Liver (tissue), 3 donors: ENCODE measurements at regions not wholly inside any gene's neighbourhood (a gene's known extent, or its start where the extent isn't known, plus 50 kb on each side); places are given as distances from the start of the nearest gene placed in this dataset.

Experiments
- ATF3 ChIP-seq: IDR thresholded peaks from 2 replicates; pipeline ENCODE4 v1.6.1; 2016; ENCODE audit warnings: antibody characterized with exemption
- CTCF ChIP-seq: fragments of 150-350 bp; IDR thresholded peaks from 2 replicates; pipeline ENCODE4 v1.5.1; 2017; ENCODE audit warnings: improper control_type of control experiment, low read depth, low read length; ENCODE audit not compliant: missing input control
- GABPA ChIP-seq, 2 donors: IDR thresholded peaks in 1 of 2; conservative IDR thresholded peaks in 1 of 2; 2 replicates each; pipeline ENCODE4 v1.6.1; 2016; ENCODE audit warnings: antibody characterized with exemption in 2 of 2, mild to moderate bottlenecking in 1 of 2, moderate library complexity in 1 of 2
- JUND ChIP-seq, 2 donors: IDR thresholded peaks; 2 replicates each; pipeline ENCODE4 v1.6.1; 2016; ENCODE audit warnings: antibody characterized with exemption in 2 of 2
- MAX ChIP-seq: IDR thresholded peaks from 2 replicates; pipeline ENCODE4 v1.6.1; 2016; ENCODE audit warnings: antibody characterized with exemption
- NR2F2 ChIP-seq: IDR thresholded peaks from 2 replicates; pipeline ENCODE4 v1.6.1; 2016; ENCODE audit warnings: antibody characterized with exemption
- RAD21 ChIP-seq, 2 donors: IDR thresholded peaks; 2 replicates each; pipeline ENCODE4 v1.6.1; 2016; ENCODE audit warnings: antibody characterized with exemption in 2 of 2, mild to moderate bottlenecking in 2 of 2
- REST ChIP-seq: IDR thresholded peaks from 2 replicates; pipeline ENCODE4 v1.6.1; 2016; ENCODE audit warnings: antibody characterized with exemption, mild to moderate bottlenecking
- SP1 ChIP-seq: IDR thresholded peaks from 2 replicates; pipeline ENCODE4 v1.6.1; 2018; ENCODE audit warnings: antibody characterized with exemption, mild to moderate bottlenecking
- TAF1 ChIP-seq: conservative IDR thresholded peaks from 2 replicates; pipeline ENCODE4 v1.6.1; 2016; ENCODE audit warnings: antibody characterized with exemption, mild to moderate bottlenecking
- YY1 ChIP-seq: IDR thresholded peaks from 2 replicates; pipeline ENCODE4 v1.6.1; 2016; ENCODE audit warnings: antibody characterized with exemption, mild to moderate bottlenecking
- donor health status: healthy.
- donor health status: healthy.

GRCh38 chr3:117752984-117753717 lies 1043.6 kb downstream of the TUSC7 start:
- TF ChIP-seq RAD21 (IDR thresholded peaks at IDR 0.05) (no peak), CTCF (no peak), TAF1 (no peak), ATF3 (no peak), JUND (IDR thresholded peaks at IDR 0.05) (no peak), NR2F2 (no peak), REST (no peak), MAX (no peak), YY1 (no peak), GABPA (IDR thresholded peaks at IDR 0.05 in 1 of 2, conservative IDR thresholded peaks at IDR 0.05 in 1 of 2) (no peak), SP1 (no peak)
